NCI-H2196 (cell line): ENCODE measurements at regions not wholly inside any gene's neighbourhood (a gene's known extent, or its start where the extent isn't known, plus 50 kb on each side); places are given as distances from the start of the nearest gene placed in this dataset.

Experiments used
- DNase-seq: peaks from one replicate; lab custom pipeline; 2025; ENCODE audit not compliant: unreplicated experiment; lab: John Stamatoyannopoulos, UW

- no peak for DNase-seq
Observed at GRCh38 chr4:133775881-133776280, 425.7 kb downstream of the PABPC4L start.

DNA sequence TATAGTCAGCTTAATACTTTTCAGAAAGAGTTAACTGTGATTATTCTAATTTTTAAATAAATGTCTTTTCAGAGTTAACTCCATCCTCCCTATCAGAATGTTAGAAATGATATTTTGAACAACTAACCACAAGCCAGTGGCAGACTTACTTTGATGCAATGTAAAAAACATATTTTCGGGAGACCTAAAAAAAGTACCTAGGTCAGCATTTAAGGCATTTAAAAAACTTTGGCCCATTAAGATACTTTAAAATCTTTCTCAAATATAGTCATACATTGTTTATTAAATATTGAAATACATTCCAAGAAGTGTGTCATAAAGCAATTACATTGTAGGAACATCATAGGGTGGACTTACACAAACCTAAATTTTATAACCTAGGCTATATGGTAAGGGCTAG, 426.1 kb downstream of the PABPC4L start:
- DNase-seq: no peak

DNA sequence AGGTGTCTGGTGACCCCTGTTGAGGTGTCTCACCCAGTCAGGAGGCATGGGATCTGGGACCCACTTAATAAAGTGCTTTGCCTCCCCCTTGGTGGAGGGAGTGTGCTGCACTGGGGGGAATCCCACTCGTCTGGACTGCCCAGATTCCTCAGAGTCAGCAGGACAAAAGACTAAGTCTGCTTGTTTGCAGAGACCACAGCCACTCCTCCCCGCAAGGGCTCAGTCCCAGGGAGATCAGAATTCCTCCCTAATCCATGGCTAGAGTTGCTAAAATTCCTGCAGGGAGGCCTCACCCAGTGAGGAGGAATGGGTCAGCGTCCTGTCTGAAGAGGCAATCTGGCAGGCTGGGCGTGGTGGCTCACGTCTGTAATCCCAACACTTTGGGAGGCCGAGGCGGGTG, 442.2 kb downstream of the PABPC4L start:
- DNase-seq: no peak

GRCh38 chr4:133741766-133742165, 459.8 kb downstream of the PABPC4L start:
- no peak for DNase-seq

GRCh38 chr4:133720001-133720400, 481.6 kb downstream of the PABPC4L start:
- DNase-seq: no peak

DNA sequence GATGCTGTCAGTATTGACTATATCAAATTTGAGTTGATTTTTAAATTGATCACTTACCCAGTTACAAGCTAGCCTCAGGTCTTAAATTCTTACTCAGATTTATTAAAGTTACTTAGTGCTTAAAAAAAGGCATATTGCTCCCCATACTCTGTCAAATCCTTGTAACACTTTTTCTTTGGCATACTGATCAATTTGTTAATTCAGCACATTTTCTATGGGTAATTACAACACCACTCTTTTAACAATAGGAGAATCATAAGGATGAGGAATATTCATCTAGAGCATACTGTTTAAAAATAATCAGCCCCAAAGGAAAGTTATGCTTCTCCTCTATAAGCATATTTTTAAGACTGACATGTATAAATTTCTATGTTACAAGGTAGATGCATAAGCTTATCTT, 482.5 kb downstream of the PABPC4L start:
- DNase-seq: no peak

- no peak for DNase-seq
Observed at GRCh38 chr4:133714211-133714610, 487.4 kb downstream of the PABPC4L start.

DNA sequence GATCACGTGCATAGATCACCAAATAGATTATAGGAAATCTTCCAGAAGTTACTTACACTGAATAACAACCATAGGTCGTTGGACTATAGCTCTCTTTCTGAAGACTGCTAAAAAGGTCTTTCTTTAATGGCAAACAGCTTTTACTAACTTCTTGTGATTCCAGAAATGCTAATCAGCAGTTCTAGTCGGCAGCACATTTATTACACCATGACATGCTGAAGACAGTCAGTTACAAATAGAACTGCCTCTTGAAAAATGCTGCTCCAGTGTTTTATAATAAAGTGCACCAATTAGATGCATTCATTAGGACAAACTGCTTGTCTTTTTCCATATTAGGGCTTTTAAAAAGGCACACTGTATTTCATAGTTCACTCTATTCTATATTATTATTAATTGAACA, 488.2 kb downstream of the PABPC4L start:
- DNase-seq: no peak

DNA sequence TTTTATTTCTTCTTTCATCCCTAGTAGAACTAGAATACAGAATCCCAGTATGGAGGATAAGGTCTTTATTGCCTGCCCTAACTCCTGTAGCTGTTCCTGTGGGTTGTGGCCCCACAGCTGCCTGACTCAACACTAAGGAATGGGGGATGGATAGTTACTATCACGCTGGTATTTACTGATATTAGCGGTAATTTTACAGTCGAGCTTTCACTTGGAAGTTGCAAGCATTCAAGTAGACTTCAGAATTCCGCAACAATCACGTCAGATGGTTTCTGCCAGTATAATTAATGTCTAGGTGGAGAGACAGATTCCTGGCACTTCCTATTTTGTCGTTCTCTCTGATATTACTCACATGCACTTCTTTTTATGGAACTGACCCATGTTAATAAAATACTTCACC, 489.8 kb downstream of the PABPC4L start:
- no peak for DNase-seq

DNA sequence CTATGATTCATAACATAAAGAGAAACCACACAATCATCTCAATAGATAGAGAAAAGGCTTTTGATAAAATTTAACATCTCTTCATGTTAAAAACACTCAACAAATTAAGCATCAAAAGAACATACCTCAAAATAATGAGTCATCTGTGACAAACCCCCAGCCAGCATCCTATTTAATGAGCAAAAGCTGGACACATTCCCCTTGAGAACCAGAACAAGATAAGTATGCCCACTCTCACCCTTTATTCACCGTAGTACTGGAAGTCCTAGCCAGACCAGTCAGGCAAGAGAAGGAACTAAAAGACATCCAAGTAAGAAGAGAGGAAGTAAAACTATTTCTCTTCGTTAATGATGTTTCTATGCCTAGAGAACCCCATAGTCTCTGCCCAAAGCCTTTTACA, 507.2 kb downstream of the PABPC4L start:
- no peak for DNase-seq

DNA sequence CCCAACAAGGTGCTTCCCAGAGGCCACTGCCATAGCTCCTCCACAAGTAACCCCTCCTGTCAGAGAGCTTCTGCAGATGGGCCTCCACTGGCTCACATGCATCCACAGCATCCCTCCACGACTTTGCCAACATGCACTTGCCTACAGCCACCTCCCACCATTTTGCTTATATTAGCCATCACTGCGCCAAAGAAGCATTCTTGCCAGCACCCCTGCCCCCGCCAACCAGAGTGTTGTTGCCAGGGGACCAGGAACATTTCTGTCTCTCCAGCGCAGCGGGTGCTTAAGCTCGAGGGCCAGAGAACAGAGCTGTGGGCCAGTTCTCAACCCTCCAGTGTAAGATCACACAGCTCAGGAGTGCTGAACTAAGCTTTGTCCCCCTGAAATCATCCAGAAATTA, 517.6 kb downstream of the PABPC4L start:
- DNase-seq: no peak

- DNase-seq: no peak
Observed at GRCh38 chr4:133668061-133668851, 519.2 kb downstream of the PCDH10 start.

GRCh38 chr4:133647206-133647605, 498.1 kb downstream of the PCDH10 start:
- no peak for DNase-seq

- DNase-seq: no peak
Observed at GRCh38 chr4:133641191-133641590, 492.1 kb downstream of the PCDH10 start.

- no peak for DNase-seq
Observed at GRCh38 chr4:133638751-133639150, 489.7 kb downstream of the PCDH10 start.

DNA sequence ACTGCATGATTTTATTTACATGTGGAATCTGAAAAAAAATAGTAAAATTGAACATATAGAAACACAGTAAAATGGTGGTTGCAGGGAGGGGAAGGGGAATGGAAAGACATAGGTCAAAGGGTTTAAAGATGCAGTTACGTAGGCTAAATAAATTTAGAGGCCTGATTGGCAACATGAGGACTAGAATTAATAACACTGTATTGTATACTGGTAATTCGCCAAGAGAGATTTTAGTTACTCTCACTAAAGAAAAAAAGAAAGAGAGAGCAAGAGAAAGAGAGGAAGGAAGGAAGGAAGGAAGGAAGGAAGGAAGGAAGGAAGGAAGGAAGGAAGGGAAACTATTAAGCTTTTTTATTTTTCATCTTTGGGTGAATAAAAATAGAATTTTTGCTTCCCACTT, 488.1 kb downstream of the PCDH10 start:
- no peak for DNase-seq

- no peak for DNase-seq
Observed at GRCh38 chr4:133624744-133625143, 475.6 kb downstream of the PCDH10 start.

- DNase-seq: no peak
Observed at GRCh38 chr4:133623847-133624246, 474.8 kb downstream of the PCDH10 start.

GRCh38 chr4:133621628-133622027, 472.5 kb downstream of the PCDH10 start:
- no peak for DNase-seq

DNA sequence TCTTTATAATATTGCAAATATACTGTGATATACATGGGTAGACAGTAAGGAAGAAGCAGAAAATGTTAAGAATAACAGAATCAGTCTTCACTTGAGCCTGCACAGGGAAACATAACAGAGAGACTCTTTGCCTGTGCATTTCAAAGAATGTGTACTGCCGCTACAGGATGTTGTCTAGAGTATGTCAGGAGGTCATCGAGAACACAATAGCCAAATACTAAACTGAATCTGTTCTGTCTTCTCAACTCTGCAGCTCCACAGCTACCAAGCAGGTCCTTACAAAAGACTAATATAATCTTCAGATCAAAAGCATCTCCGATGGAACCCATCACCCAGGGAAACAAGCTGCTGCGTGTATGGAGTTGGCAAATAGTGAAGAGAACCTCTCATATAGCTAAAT, 471.5 kb downstream of the PCDH10 start:
- no peak for DNase-seq

DNA sequence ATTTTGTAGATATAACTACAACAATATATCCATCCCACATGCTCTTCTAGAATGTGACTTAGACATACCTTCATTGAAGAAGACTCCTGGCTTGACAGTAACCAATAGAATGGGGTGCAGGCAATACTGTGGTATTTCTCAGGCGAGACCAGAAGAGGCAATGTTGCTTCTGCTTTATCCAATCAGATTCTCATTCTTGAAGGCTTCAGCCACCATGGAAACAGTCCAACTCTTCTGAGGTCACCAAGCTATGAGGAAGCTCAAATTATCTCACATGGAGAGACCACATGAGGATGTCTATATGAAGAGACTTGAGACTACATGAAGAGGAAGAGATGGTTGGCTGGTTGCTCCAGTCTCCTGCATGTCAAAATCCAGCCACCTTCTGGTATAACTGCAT, 469.9 kb downstream of the PCDH10 start:
- DNase-seq: no peak

DNA sequence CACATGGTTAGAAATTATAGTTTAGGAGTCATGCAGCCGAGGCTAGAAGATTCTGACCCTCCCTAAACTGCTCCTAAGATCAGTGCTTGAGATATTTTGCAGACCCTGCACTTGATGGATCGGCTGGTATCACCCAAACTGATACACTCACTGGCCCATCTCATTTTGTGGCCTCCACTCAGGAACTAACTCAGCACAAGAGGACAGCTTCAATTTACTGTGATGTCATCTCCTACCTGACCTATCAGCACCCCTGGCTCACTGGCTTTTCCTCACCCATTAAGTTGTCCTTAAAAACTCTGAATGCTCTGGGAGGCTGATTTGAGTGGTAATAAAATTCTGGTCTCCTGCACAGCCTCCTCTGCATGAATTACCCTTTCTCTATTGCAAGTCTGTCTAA, 450.9 kb downstream of the PCDH10 start:
- no peak for DNase-seq

DNA sequence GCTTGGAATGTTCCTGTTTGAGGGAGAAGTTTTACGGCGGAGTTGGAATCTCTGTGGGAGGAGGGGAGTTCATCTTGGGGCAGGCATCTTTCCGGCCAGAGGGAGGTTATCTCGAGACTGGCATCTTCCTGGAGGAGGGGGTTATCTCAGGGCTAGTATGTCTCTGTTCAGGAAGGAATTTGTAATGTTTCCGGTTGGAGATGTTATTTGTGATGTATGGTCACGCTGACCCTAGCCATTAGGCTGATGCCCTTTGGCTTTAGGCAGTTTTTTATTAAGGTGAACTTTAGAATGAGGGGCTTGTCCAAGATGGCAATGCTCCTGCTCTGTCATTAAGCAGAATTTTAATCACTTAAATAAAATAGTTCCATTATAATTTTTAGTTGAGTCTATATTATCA, 449.7 kb downstream of the PCDH10 start:
- no peak for DNase-seq
